Heart left ventricle (tissue), 13 donors: ENCODE measurements at regions not wholly inside any gene's neighbourhood (a gene's known extent, or its start where the extent isn't known, plus 50 kb on each side); places are given as distances from the start of the nearest gene placed in this dataset.

Experiments used
- CTCF ChIP-seq, 12 donors: fragments of 200-600 bp; sonication (generic) in 4 of 12; IDR thresholded peaks; one replicate each; pipeline versions ENCODE4 v1.5.0 to v1.8.0; 2018 to 2022; ENCODE audit warnings: antibody characterized with exemption in 12 of 12, mild to moderate bottlenecking in 5 of 12
- POLR2A ChIP-seq, 2 donors: fragments of 450-650 bp; IDR thresholded peaks; one replicate each; pipeline ENCODE4 v1.6.1; 2017; ENCODE audit warnings: antibody characterized with exemption in 2 of 2, mild to moderate bottlenecking in 2 of 2, moderate library complexity in 2 of 2
- donor health status: ischemic (EF 13 %, LVEDD 7.1; RV severe dilation, severe dysfunction).
- donor health status: DM: no; HTN: yes; CAD: no.
- donor health status: DM: no; HTN: no; CAD: no.
- donor health status: ischemic (EF 25% LVEDD 6.9; RV normal size, moderate dysfunction).
- donor health status: ischemic (EF 25% LVEDD 5.7; RV mildly dilated, moderate dysfunction).
- donor health status: ischemic (EF 35%, LVEDD 5.7; RV mildly dilated, moderate dysfunction).
- donor health status: nonischemic (EF 11% LVEDD 7.7; RV severe dilation, severe dysfunction).
- donor health status: DM: yes; HTN: yes; CAD: no.
- donor health status: PGD.
- donor health status: ischemic (EF 29% LVEDD 5.4; RV normal size, mild dysfunction).
- donor health status: nonischemic (EF 23%, LVEDD 6.1; RV moderate dilation, normal function).

GRCh38 chr4:72777436-72777835, 208.4 kb upstream of the ADAMTS3 start:
- TF ChIP-seq POLR2A (IDR thresholded peaks at IDR 0.05) (no peak), CTCF (IDR thresholded peaks at IDR 0.05) (no peak)
